Astrocyte (in vitro differentiated cells and primary cell): ENCODE measurements at regions not wholly inside any gene's neighbourhood (a gene's known extent, or its start where the extent isn't known, plus 50 kb on each side); places are given as distances from the start of the nearest gene placed in this dataset.

Experiments
- EZH2 ChIP-seq: IDR thresholded peaks from 2 replicates; pipeline ENCODE4 v1.6.1; 2012; ENCODE audit warnings: mild to moderate bottlenecking, low read length, inconsistent platforms; ENCODE audit not compliant: insufficient read depth
- TF ChIP-seq, protein P1 (sequence below): IDR thresholded peaks from 2 replicates; pipeline ENCODE4 v1.5.1; 2011; ENCODE audit warnings: low read depth, mild to moderate bottlenecking, inconsistent platforms, low read length, moderate library complexity; ENCODE audit not compliant: insufficient read depth

DNA sequence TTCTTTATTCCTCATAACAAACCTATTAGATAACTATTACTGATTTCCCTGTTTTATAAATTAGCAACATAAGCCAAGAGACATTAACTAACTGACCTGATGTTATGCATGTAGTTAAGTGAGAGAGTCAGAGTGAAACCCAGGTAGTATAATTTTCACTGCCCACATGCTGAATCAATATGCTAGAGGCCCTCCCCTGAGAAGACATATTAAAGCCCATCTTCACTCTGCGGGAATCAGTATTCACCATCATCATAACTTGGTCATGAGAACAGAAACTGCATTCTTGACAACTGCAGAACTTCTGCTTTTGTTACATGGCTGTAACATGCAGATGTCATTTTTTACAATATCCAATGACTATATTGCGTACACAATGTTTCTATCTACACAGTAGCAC, 1324.3 kb downstream of the ARAP2 start:
- TF ChIP-seq, protein P1, sequence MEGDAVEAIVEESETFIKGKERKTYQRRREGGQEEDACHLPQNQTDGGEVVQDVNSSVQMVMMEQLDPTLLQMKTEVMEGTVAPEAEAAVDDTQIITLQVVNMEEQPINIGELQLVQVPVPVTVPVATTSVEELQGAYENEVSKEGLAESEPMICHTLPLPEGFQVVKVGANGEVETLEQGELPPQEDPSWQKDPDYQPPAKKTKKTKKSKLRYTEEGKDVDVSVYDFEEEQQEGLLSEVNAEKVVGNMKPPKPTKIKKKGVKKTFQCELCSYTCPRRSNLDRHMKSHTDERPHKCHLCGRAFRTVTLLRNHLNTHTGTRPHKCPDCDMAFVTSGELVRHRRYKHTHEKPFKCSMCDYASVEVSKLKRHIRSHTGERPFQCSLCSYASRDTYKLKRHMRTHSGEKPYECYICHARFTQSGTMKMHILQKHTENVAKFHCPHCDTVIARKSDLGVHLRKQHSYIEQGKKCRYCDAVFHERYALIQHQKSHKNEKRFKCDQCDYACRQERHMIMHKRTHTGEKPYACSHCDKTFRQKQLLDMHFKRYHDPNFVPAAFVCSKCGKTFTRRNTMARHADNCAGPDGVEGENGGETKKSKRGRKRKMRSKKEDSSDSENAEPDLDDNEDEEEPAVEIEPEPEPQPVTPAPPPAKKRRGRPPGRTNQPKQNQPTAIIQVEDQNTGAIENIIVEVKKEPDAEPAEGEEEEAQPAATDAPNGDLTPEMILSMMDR = no peak
- TF ChIP-seq EZH2 = no peak
